ENCODE measurements at regions not wholly inside any gene's neighbourhood (a gene's known extent, or its start where the extent isn't known, plus 50 kb on each side); places are given as distances from the start of the nearest gene placed in this dataset.

DNA sequence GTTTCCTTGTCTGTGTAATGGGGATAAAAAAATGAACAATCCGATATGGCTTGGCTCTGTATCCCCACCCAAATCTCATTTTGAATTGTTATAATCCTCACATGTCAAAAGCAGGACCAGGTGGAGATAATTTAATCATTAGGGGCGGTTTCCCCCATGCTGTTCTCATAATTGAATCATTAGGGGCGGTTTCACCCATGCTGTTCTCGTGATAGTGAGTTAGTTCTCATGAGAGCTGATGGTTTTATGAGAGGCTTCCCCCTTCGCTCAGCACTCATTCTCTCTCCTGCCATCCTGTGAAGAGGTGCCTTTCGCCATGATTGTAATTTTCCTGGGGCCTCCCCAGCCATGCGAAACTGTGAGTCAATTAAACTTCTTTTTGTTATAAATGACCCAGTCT is 633.5 kb downstream of the RAPGEF2 start:
- H3K9me3 ChIP-seq (ENCODE audit: control extremely low read depth in 1 of 5, control insufficient read depth in 4 of 5, insufficient read depth in 2 of 5, low read depth in 1 of 5, low read length in 4 of 5): no peaks in the 10 kb centered on the region
- no peaks in the 10 kb centered on the region for H3K36me3 ChIP-seq (ENCODE audit: control insufficient read depth in 4 of 4, insufficient read depth in 4 of 4, low read length in 3 of 4)
- ChIA-PET POLR2A (no interaction called here), CTCF (no interaction called here)
- H3K27ac ChIP-seq (ENCODE audit: insufficient read depth in 1 of 2, low read depth in 1 of 2, low read length in 2 of 2, poor library complexity in 1 of 2, severe bottlenecking in 2 of 2): no peak overlapping the region
- H3K4me3 ChIP-seq (ENCODE audit: control insufficient read depth in 1 of 7, extremely low read depth in 1 of 7, insufficient read depth in 4 of 7, low read depth in 2 of 7, low read length in 6 of 7): no peak overlapping the region
- WGBS (ENCODE audit: insufficient coverage): 93% methylated on average over 4 of the region's 7 CpGs
- DNase-seq: no peak
- H3K27me3 ChIP-seq (replicated peaks in 2 of 5; ENCODE audit: control insufficient read depth in 4 of 5, insufficient read depth in 5 of 5, low read length in 4 of 5): no peaks in the 10 kb centered on the region
- no peaks in the 10 kb centered on the region for H3K4me1 ChIP-seq (ENCODE audit: control extremely low read depth in 1 of 4, control insufficient read depth in 4 of 4, insufficient read depth in 4 of 4, low read length in 3 of 4)

DNA sequence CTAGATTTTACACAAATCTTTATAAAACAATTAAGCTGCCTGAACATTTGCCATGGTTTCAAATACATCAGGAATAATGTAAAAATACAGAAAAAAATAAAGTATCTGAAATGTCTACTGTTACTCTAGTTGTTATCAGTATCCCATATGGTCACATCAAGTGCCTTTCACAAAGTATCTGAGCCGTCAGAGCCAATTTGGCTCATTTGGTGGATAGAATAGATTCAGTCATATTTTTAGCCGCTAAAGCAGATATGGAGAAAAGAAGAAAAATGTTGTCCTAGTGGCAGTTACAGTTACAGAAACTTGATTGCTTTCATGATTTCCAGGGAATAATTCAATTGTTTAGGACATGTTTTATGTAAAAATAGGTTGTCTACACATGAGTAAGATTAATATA is 641.1 kb downstream of the RAPGEF2 start:
- POLR2A ChIA-PET: no interaction called here
- H3K4me3 ChIP-seq (ENCODE audit: control insufficient read depth in 1 of 7, extremely low read depth in 1 of 7, insufficient read depth in 4 of 7, low read depth in 2 of 7, low read length in 6 of 7): no peak overlapping the region

DNA sequence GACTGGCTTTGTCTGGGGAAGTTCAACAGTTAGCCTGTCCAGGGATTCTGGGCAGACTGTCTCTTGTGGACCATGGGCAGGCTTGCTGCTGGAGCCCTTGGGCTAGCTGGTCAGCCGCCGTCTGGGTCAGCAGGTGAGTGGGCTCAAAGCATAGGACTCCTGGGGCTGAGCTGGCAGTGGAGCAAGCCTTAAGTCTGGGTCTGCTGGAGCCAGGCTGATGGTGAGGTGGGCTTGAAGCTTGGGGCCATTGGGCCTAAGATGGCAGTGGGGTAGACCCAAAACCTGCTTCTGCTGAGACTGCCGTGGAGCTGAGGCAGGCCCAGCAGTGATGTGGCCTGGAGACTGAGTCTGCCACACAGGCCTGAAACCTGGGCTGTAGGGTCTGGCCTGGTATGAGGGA is 645.1 kb downstream of the RAPGEF2 start:
- Histone ChIP-seq H3K36me3 (ENCODE audit: control insufficient read depth in 4 of 4, insufficient read depth in 4 of 4, low read length in 3 of 4) (no peaks in the 10 kb centered on the region), H3K9me3 (ENCODE audit: control extremely low read depth in 1 of 5, control insufficient read depth in 4 of 5, insufficient read depth in 2 of 5, low read depth in 1 of 5, low read length in 4 of 5) (peaks cover 0 to 3% (median 0%) of the 10 kb centered on the region in 5 experiments), H3K4me1 (ENCODE audit: control extremely low read depth in 1 of 4, control insufficient read depth in 4 of 4, insufficient read depth in 4 of 4, low read length in 3 of 4) (no peaks in the 10 kb centered on the region), H3K27ac (ENCODE audit: insufficient read depth in 1 of 2, low read depth in 1 of 2, low read length in 2 of 2, poor library complexity in 1 of 2, severe bottlenecking in 2 of 2) (no peak overlapping the region), H3K4me3 (ENCODE audit: control insufficient read depth in 1 of 7, extremely low read depth in 1 of 7, insufficient read depth in 4 of 7, low read depth in 2 of 7, low read length in 6 of 7) (no peak overlapping the region), H3K27me3 (replicated peaks in 2 of 5; ENCODE audit: control insufficient read depth in 4 of 5, insufficient read depth in 5 of 5, low read length in 4 of 5) (no peaks in the 10 kb centered on the region)
- POLR2A ChIA-PET: no interaction called here
- DNase-seq: no peak
- 100% methylated on average over 3 of the region's 3 CpGs for WGBS (ENCODE audit: insufficient coverage)
- CTCF ChIA-PET: no interaction called here

More for the DNA sequence above, 641.1 kb downstream of the RAPGEF2 start:
- CTCF ChIA-PET: no interaction called here
- no peaks in the 10 kb centered on the region for H3K4me1 ChIP-seq (ENCODE audit: control extremely low read depth in 1 of 4, control insufficient read depth in 4 of 4, insufficient read depth in 4 of 4, low read length in 3 of 4)
- no peaks in the 10 kb centered on the region for H3K36me3 ChIP-seq (ENCODE audit: control insufficient read depth in 4 of 4, insufficient read depth in 4 of 4, low read length in 3 of 4)
- no peaks in the 10 kb centered on the region for H3K9me3 ChIP-seq (ENCODE audit: control extremely low read depth in 1 of 5, control insufficient read depth in 4 of 5, insufficient read depth in 2 of 5, low read depth in 1 of 5, low read length in 4 of 5)
- no peaks in the 10 kb centered on the region for H3K27me3 ChIP-seq (replicated peaks in 2 of 5; ENCODE audit: control insufficient read depth in 4 of 5, insufficient read depth in 5 of 5, low read length in 4 of 5)
- H3K27ac ChIP-seq (ENCODE audit: insufficient read depth in 1 of 2, low read depth in 1 of 2, low read length in 2 of 2, poor library complexity in 1 of 2, severe bottlenecking in 2 of 2): no peak overlapping the region
- DNase-seq: no peak
- WGBS (ENCODE audit: insufficient coverage): 70% methylated on average over 2 of the region's 2 CpGs

DNA sequence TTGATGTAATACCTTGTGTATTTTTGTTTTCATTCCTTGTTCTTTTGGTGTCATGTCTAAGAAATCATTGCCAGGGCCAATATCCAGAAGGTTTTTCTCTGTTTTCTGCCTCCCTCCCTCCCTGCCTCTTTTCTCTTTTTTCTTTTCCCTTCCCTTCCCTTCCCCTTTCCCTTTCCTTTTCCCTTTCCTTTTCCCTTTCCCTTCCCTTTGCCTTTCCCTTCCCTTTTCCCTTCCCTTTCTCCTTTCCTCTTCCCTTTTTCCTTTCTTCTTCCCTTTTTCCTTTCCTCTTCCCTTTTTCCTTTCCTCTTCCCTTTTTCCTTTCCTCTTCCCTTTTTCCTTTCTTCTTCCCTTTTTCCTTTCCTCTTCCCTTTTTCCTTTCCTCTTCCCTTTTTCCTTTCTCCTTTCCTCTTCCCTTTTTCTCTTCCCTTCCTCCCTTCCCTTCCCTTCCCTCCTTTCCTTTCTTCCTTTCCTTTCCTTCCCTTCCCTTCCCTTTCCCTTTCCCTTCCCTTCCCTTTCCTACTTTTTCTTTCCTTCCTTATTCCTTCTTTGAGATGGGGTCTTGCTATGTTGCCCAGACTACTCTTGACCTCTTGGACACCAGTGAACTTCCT is 646.1 kb downstream of the RAPGEF2 start:
- Histone ChIP-seq H3K4me1 (ENCODE audit: control extremely low read depth in 1 of 4, control insufficient read depth in 4 of 4, insufficient read depth in 4 of 4, low read length in 3 of 4) (no peaks in the 10 kb centered on the region), H3K4me3 (ENCODE audit: control insufficient read depth in 1 of 7, extremely low read depth in 1 of 7, insufficient read depth in 4 of 7, low read depth in 2 of 7, low read length in 6 of 7) (no peak overlapping the region), H3K9me3 (ENCODE audit: control extremely low read depth in 1 of 5, control insufficient read depth in 4 of 5, insufficient read depth in 2 of 5, low read depth in 1 of 5, low read length in 4 of 5) (peaks cover 0 to 3% (median 0%) of the 10 kb centered on the region in 5 experiments), H3K27ac (ENCODE audit: insufficient read depth in 1 of 2, low read depth in 1 of 2, low read length in 2 of 2, poor library complexity in 1 of 2, severe bottlenecking in 2 of 2) (no peak overlapping the region), H3K36me3 (ENCODE audit: control insufficient read depth in 4 of 4, insufficient read depth in 4 of 4, low read length in 3 of 4) (no peaks in the 10 kb centered on the region), H3K27me3 (replicated peaks in 2 of 5; ENCODE audit: control insufficient read depth in 4 of 5, insufficient read depth in 5 of 5, low read length in 4 of 5) (no peaks in the 10 kb centered on the region)
- no peak for DNase-seq
- ChIA-PET CTCF (no interaction called here), POLR2A (interaction anchor here (0.7 kb wide), 1 partner anchor 790 kb away, joined by 3 read pairs; no protein-coding TSS in a partner anchor)

DNA sequence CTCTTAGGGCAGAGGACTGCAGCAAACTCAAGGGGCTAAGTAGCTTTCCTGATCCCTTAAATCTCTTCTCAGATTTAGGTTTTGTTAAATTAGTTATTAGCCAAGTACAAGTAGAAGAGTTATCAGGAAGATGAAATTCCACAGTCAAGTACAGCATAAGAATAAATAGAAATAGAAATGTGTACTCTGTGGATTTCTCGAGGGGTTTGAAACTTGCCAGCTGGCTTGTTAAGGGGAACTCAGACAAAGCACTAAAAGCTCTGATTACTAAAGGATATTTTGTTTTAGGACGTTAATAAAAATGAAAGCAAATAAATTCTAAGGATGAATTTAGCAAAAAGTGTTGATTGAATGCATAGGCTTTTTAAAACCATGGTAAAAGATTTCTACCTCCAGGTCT is 654.6 kb downstream of the RAPGEF2 start:
- ChIA-PET CTCF (no interaction called here), POLR2A (no interaction called here)
- H3K4me3 ChIP-seq (ENCODE audit: control insufficient read depth in 1 of 7, extremely low read depth in 1 of 7, insufficient read depth in 4 of 7, low read depth in 2 of 7, low read length in 6 of 7): no peak overlapping the region
- no peaks in the 10 kb centered on the region for H3K36me3 ChIP-seq (ENCODE audit: control insufficient read depth in 4 of 4, insufficient read depth in 4 of 4, low read length in 3 of 4)
- no peaks in the 10 kb centered on the region for H3K27me3 ChIP-seq (replicated peaks in 2 of 5; ENCODE audit: control insufficient read depth in 4 of 5, insufficient read depth in 5 of 5, low read length in 4 of 5)
- H3K9me3 ChIP-seq (ENCODE audit: control extremely low read depth in 1 of 5, control insufficient read depth in 4 of 5, insufficient read depth in 2 of 5, low read depth in 1 of 5, low read length in 4 of 5): no peaks in the 10 kb centered on the region
- H3K27ac ChIP-seq (ENCODE audit: insufficient read depth in 1 of 2, low read depth in 1 of 2, low read length in 2 of 2, poor library complexity in 1 of 2, severe bottlenecking in 2 of 2): no peak overlapping the region
- no peaks in the 10 kb centered on the region for H3K4me1 ChIP-seq (ENCODE audit: control extremely low read depth in 1 of 4, control insufficient read depth in 4 of 4, insufficient read depth in 4 of 4, low read length in 3 of 4)
- no peak for DNase-seq
- WGBS (ENCODE audit: insufficient coverage): 100% methylated on average over 1 of the region's 2 CpGs

DNA sequence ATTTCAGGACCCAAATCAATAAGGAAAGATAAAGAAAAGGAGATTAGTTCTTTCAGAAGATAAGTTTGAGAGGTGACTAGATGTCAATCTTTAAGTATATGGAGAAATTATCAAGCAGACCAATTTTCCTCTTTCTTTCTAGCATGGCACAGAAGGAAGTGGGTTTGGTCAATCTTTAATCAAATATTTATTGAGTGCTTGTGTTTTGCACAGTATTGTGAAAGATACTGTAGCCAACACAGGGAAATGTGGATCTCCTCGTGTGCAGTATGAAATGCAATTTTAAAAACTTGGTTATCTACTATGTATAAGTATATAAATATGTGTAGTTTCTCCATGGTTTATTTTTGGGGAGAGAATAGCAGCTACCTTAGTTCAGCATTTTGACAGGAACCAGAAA is 655.2 kb downstream of the RAPGEF2 start:
- no peak for DNase-seq
- CTCF ChIA-PET: no interaction called here
- Histone ChIP-seq H3K4me1 (ENCODE audit: control extremely low read depth in 1 of 4, control insufficient read depth in 4 of 4, insufficient read depth in 4 of 4, low read length in 3 of 4) (no peaks in the 10 kb centered on the region), H3K4me3 (ENCODE audit: control insufficient read depth in 1 of 7, extremely low read depth in 1 of 7, insufficient read depth in 4 of 7, low read depth in 2 of 7, low read length in 6 of 7) (no peak overlapping the region), H3K27me3 (replicated peaks in 2 of 5; ENCODE audit: control insufficient read depth in 4 of 5, insufficient read depth in 5 of 5, low read length in 4 of 5) (no peaks in the 10 kb centered on the region), H3K27ac (ENCODE audit: insufficient read depth in 1 of 2, low read depth in 1 of 2, low read length in 2 of 2, poor library complexity in 1 of 2, severe bottlenecking in 2 of 2) (no peak overlapping the region), H3K36me3 (ENCODE audit: control insufficient read depth in 4 of 4, insufficient read depth in 4 of 4, low read length in 3 of 4) (no peaks in the 10 kb centered on the region), H3K9me3 (ENCODE audit: control extremely low read depth in 1 of 5, control insufficient read depth in 4 of 5, insufficient read depth in 2 of 5, low read depth in 1 of 5, low read length in 4 of 5) (no peaks in the 10 kb centered on the region)
- WGBS (ENCODE audit: insufficient coverage): no CpG with 5 or more reads among the region's 1 CpG
- POLR2A ChIA-PET: no interaction called here

DNA sequence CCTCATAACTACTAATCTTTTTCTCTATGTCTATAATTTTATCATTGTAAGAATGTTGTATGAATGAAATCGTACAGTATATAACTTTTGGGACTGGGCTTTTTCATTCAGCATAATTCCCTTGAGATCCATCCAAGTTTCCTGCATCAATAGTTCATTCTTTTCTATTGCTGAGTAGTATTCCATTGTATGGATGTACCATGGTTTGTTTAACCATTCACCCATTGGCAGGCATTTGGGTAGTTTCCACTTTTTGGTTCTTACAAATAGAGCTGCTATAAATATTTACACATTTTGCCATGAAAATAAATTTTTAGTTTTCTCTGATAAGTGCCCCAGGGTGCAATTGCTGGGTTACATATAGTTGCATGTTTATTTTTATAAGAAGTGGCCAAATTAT is 659.8 kb downstream of the RAPGEF2 start:
- no peaks in the 10 kb centered on the region for H3K4me1 ChIP-seq (ENCODE audit: control extremely low read depth in 1 of 4, control insufficient read depth in 4 of 4, insufficient read depth in 4 of 4, low read length in 3 of 4)
- H3K27me3 ChIP-seq (replicated peaks in 2 of 5; ENCODE audit: control insufficient read depth in 4 of 5, insufficient read depth in 5 of 5, low read length in 4 of 5): no peaks in the 10 kb centered on the region
- WGBS (ENCODE audit: insufficient coverage): no CpG with 5 or more reads among the region's 1 CpG
- ChIA-PET POLR2A (no interaction called here), CTCF (no interaction called here)
- H3K27ac ChIP-seq (ENCODE audit: insufficient read depth in 1 of 2, low read depth in 1 of 2, low read length in 2 of 2, poor library complexity in 1 of 2, severe bottlenecking in 2 of 2): no peak overlapping the region
- H3K9me3 ChIP-seq (ENCODE audit: control extremely low read depth in 1 of 5, control insufficient read depth in 4 of 5, insufficient read depth in 2 of 5, low read depth in 1 of 5, low read length in 4 of 5): no peaks in the 10 kb centered on the region
- no peak for DNase-seq
- no peaks in the 10 kb centered on the region for H3K36me3 ChIP-seq (ENCODE audit: control insufficient read depth in 4 of 4, insufficient read depth in 4 of 4, low read length in 3 of 4)
- H3K4me3 ChIP-seq (ENCODE audit: control insufficient read depth in 1 of 7, extremely low read depth in 1 of 7, insufficient read depth in 4 of 7, low read depth in 2 of 7, low read length in 6 of 7): no peak overlapping the region
